ENCODE measurements at regions not wholly inside any gene's neighbourhood (a gene's known extent, or its start where the extent isn't known, plus 50 kb on each side); places are given as distances from the start of the nearest gene placed in this dataset.

GRCh38 chr12:76263696-76264095, 84.5 kb downstream of the BBS10 start:
- ATAC-seq (ENCODE audit: poor library complexity) (no peak), DNase-seq (no peak)
- Histone ChIP-seq H3K4me1 (ENCODE audit: insufficient read depth, low read length) (no peaks in the 10 kb centered on the region), H3K27me3 (ENCODE audit: control insufficient read depth in 1 of 2, insufficient read depth in 2 of 2, low read length in 2 of 2) (no peaks in the 10 kb centered on the region), H3K4me3 (ENCODE audit: low read length) (no peak overlapping the region), H3K27ac (ENCODE audit: low read depth in 1 of 2, low read length in 2 of 2) (no peak overlapping the region), H3K36me3 (ENCODE audit: insufficient read depth, low read length) (no peaks in the 10 kb centered on the region), H3K9me3 (ENCODE audit: control insufficient read depth in 1 of 2, insufficient read depth in 1 of 2, low read length in 2 of 2) (no peaks in the 10 kb centered on the region)
- TF ChIP-seq CTCF (IDR thresholded peaks at IDR 0.05) = no peak
- no peaks in the 10 kb centered on the region for H3K4me1 Mint-ChIP-seq (ENCODE audit: low read depth)
- intact Hi-C loops (cut with DNase I, micrococcal nuclease) = no loop called here
- ChIA-PET CTCF (no interaction called here), POLR2A (no interaction called here)
- H3K4me3 Mint-ChIP-seq = no peak overlapping the region
- no peaks in the 10 kb centered on the region for H3K36me3 Mint-ChIP-seq (ENCODE audit: low read depth)
- no peaks in the 10 kb centered on the region for H3K9me3 Mint-ChIP-seq
- no peak overlapping the region for H3K27ac Mint-ChIP-seq
- H3K27me3 Mint-ChIP-seq = peaks cover 21% of the 10 kb centered on the region

DNA sequence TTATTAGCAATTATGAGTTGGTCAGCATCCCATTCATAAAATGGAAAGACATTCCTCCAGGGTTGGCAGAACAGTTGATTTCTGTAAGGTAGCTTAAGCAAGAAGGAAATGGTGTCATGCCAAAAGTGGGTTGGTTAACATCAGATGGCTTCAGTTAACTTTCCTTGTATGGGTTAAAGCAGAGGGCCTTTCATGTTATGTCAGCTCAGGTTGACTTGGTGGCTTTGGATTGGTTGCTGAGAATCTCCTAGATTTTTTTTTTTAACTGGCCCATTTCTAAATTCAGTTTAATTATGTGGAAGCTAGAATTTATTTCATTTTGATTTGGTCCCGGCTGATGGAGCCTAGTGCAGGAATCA, 87.8 kb downstream of the BBS10 start:
- ATAC-seq (ENCODE audit: poor library complexity) (no peak), DNase-seq (no peak)
- Mint-ChIP-seq H3K27me3 (peaks cover 16% of the 10 kb centered on the region), H3K27ac (no peak overlapping the region), H3K4me3 (no peak overlapping the region), H3K4me1 (ENCODE audit: low read depth) (no peaks in the 10 kb centered on the region), H3K9me3 (no peaks in the 10 kb centered on the region), H3K36me3 (ENCODE audit: low read depth) (no peaks in the 10 kb centered on the region)
- no peaks in the 10 kb centered on the region for H3K27me3 ChIP-seq (ENCODE audit: control insufficient read depth in 1 of 2, insufficient read depth in 2 of 2, low read length in 2 of 2)
- no peak overlapping the region for H3K4me3 ChIP-seq (ENCODE audit: low read length)
- H3K36me3 ChIP-seq (ENCODE audit: insufficient read depth, low read length) = no peaks in the 10 kb centered on the region
- ChIA-PET POLR2A (interaction anchor here (0.7 kb wide), 1 partner anchor 483 kb away, joined by 3 read pairs; no protein-coding TSS in a partner anchor), CTCF (no interaction called here)
- no peaks in the 10 kb centered on the region for H3K9me3 ChIP-seq (ENCODE audit: control insufficient read depth in 1 of 2, insufficient read depth in 1 of 2, low read length in 2 of 2)
- no peak overlapping the region for H3K27ac ChIP-seq (ENCODE audit: low read depth in 1 of 2, low read length in 2 of 2)
- no peak for TF ChIP-seq CTCF (IDR thresholded peaks at IDR 0.05)
- no peaks in the 10 kb centered on the region for H3K4me1 ChIP-seq (ENCODE audit: insufficient read depth, low read length)
- intact Hi-C loops (cut with DNase I, micrococcal nuclease) = no loop called here

GRCh38 chr12:76259660-76260389, 88.4 kb downstream of the BBS10 start:
- Histone ChIP-seq H3K9me3 (ENCODE audit: control insufficient read depth in 1 of 2, insufficient read depth in 1 of 2, low read length in 2 of 2) (no peaks in the 10 kb centered on the region), H3K4me3 (ENCODE audit: low read length) (no peak overlapping the region), H3K4me1 (ENCODE audit: insufficient read depth, low read length) (no peaks in the 10 kb centered on the region), H3K27ac (ENCODE audit: low read depth in 1 of 2, low read length in 2 of 2) (no peak overlapping the region), H3K36me3 (ENCODE audit: insufficient read depth, low read length) (no peaks in the 10 kb centered on the region), H3K27me3 (ENCODE audit: control insufficient read depth in 1 of 2, insufficient read depth in 2 of 2, low read length in 2 of 2) (no peaks in the 10 kb centered on the region)
- DNase-seq (no peak), ATAC-seq (ENCODE audit: poor library complexity) (no peak)
- Mint-ChIP-seq H3K9me3 (no peaks in the 10 kb centered on the region), H3K4me1 (ENCODE audit: low read depth) (no peaks in the 10 kb centered on the region), H3K27me3 (peaks cover 16% of the 10 kb centered on the region), H3K27ac (no peak overlapping the region), H3K36me3 (ENCODE audit: low read depth) (no peaks in the 10 kb centered on the region), H3K4me3 (no peak overlapping the region)
- ChIA-PET CTCF (no interaction called here), POLR2A (interaction anchor here (0.7 kb wide), 1 partner anchor 482 kb away, joined by 3 read pairs; no protein-coding TSS in a partner anchor)
- intact Hi-C loops (cut with DNase I, micrococcal nuclease) = no loop called here
- no peak for TF ChIP-seq CTCF (IDR thresholded peaks at IDR 0.05)
